Neural progenitor cell (in vitro differentiated cells): ENCODE measurements at regions not wholly inside any gene's neighbourhood (a gene's known extent, or its start where the extent isn't known, plus 50 kb on each side); places are given as distances from the start of the nearest gene placed in this dataset.

ENCODE experiments used
- DNase-seq: peaks from one replicate; pipeline ENCODE4 v3.0.0-alpha.2; 2016; ENCODE audit warnings: low spot score
- H2AFZ ChIP-seq: fragments of 200-600 bp; sonication (generic); replicated peaks from 2 replicates; pipeline ENCODE4 v1.6.1; 2016; ENCODE audit warnings: antibody characterized with exemption
- H3F3A ChIP-seq: fragments of 200-600 bp; sonication (generic); 2 replicates; pipeline ENCODE4 v1.6.1; 2016; ENCODE audit warnings: antibody characterized with exemption, low read depth
- H3K27ac ChIP-seq: fragments of 200-600 bp; sonication (generic); 2 replicates; pipeline ENCODE4 v1.5.1; 2016; ENCODE audit warnings: mild to moderate bottlenecking
- H3K27me3 ChIP-seq: fragments of 200-600 bp; sonication (generic); 2 replicates; pipeline ENCODE4 v1.6.1; 2016; ENCODE audit warnings: mild to moderate bottlenecking, moderate library complexity
- H3K36me3 ChIP-seq: fragments of 200-600 bp; sonication (generic); 2 replicates; pipeline ENCODE4 v1.5.1; 2016
- H3K4me1 ChIP-seq: fragments of 200-600 bp; sonication (generic); 2 replicates; pipeline ENCODE4 v1.6.1; 2016; ENCODE audit warnings: mixed run types
- H3K4me2 ChIP-seq: fragments of 200-600 bp; sonication (generic); 2 replicates; pipeline ENCODE4 v1.6.1; 2016
- H3K4me3 ChIP-seq: fragments of 200-600 bp; sonication (generic); 2 replicates; pipeline ENCODE4 v1.5.1; 2016
- H3K79me2 ChIP-seq: fragments of 200-600 bp; sonication (generic); 2 replicates; pipeline ENCODE4 v1.6.1; 2016; ENCODE audit warnings: low read depth
- H3K9ac ChIP-seq: fragments of 200-600 bp; sonication (generic); 2 replicates; pipeline ENCODE4 v1.6.1; 2016
- H3K9me3 ChIP-seq: fragments of 200-600 bp; sonication (generic); 2 replicates; pipeline ENCODE4 v1.5.1; 2016; ENCODE audit warnings: low read depth
- H4K20me1 ChIP-seq: fragments of 200-600 bp; sonication (generic); 2 replicates; pipeline ENCODE4 v1.6.1; 2016; ENCODE audit warnings: low read depth
- H3K27ac Mint-ChIP-seq: 3 replicates; pipeline ENCODE4 v1.8.0; 2021; ENCODE audit warnings: mixed read lengths
- H3K27me3 Mint-ChIP-seq: 2 replicates; pipeline ENCODE4 v1.8.0; 2022; ENCODE audit warnings: low read depth, mild to moderate bottlenecking, inconsistent platforms, moderate library complexity, mixed read lengths; ENCODE audit not compliant: insufficient read depth
- H3K36me3 Mint-ChIP-seq: 3 replicates; pipeline ENCODE4 v1.8.0; 2021; ENCODE audit warnings: mixed read lengths
- H3K4me1 Mint-ChIP-seq: 3 replicates; pipeline ENCODE4 v1.8.0; 2021; ENCODE audit warnings: mixed read lengths
- H3K4me3 Mint-ChIP-seq: 3 replicates; pipeline ENCODE4 v1.8.0; 2021; ENCODE audit warnings: mild to moderate bottlenecking, moderate library complexity, mixed read lengths
- H3K9me3 Mint-ChIP-seq: 3 replicates; pipeline ENCODE4 v1.8.0; 2020; ENCODE audit warnings: mixed read lengths
- EZH2 ChIP-seq: fragments of 200-600 bp; sonication (generic); IDR thresholded peaks from 2 replicates; pipeline ENCODE4 v1.6.1; 2017; ENCODE audit warnings: antibody characterized with exemption, mild to moderate bottlenecking, moderate library complexity
- EZH2phosphoT487 ChIP-seq: fragments of 200-600 bp; sonication (generic); IDR thresholded peaks from 2 replicates; pipeline ENCODE4 v1.6.1; 2017; ENCODE audit warnings: antibody characterized with exemption
- TF ChIP-seq, protein P1 (sequence below): fragments of 200-600 bp; sonication (generic); IDR thresholded peaks from 2 replicates; pipeline ENCODE4 v1.5.1; 2017; ENCODE audit warnings: antibody characterized with exemption, mild to moderate bottlenecking

DNA sequence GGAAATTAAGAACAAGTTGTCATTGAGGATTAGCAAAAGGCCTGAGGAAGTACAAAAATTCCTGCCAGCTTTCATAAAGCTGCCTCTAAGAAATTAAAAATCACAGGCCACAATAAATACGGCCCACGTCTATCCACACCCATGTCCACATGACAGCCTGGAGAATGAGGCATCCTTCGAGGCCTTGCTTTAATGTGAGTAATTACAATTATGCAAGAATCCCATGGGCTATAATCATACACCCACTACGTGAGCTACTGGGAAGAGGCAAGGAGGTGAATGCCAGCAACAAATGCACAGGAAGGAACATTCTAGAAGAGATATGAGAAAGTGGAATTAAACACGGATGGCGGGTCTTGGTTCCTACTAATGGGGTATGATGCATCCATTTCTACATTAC lies 65.4 kb upstream of the ZFHX3 start:
- Histone ChIP-seq H3K9me3 (no peaks in the 10 kb centered on the region), H3K27ac (no peak overlapping the region), H3K4me2 (no peak overlapping the region), H3K79me2 (no peaks in the 10 kb centered on the region), H3K9ac (no peak overlapping the region), H4K20me1 (no peaks in the 10 kb centered on the region), H3K4me1 (no peaks in the 10 kb centered on the region), H2AFZ (no peak overlapping the region), H3F3A (no peaks in the 10 kb centered on the region), H3K36me3 (no peaks in the 10 kb centered on the region), H3K4me3 (no peak overlapping the region), H3K27me3 (no peaks in the 10 kb centered on the region)
- peaks cover 6% of the 10 kb centered on the region for H3K27me3 Mint-ChIP-seq
- TF ChIP-seq, protein P1, sequence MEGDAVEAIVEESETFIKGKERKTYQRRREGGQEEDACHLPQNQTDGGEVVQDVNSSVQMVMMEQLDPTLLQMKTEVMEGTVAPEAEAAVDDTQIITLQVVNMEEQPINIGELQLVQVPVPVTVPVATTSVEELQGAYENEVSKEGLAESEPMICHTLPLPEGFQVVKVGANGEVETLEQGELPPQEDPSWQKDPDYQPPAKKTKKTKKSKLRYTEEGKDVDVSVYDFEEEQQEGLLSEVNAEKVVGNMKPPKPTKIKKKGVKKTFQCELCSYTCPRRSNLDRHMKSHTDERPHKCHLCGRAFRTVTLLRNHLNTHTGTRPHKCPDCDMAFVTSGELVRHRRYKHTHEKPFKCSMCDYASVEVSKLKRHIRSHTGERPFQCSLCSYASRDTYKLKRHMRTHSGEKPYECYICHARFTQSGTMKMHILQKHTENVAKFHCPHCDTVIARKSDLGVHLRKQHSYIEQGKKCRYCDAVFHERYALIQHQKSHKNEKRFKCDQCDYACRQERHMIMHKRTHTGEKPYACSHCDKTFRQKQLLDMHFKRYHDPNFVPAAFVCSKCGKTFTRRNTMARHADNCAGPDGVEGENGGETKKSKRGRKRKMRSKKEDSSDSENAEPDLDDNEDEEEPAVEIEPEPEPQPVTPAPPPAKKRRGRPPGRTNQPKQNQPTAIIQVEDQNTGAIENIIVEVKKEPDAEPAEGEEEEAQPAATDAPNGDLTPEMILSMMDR = no peak
- TF ChIP-seq EZH2 (no peak), EZH2phosphoT487 (no peak)
- H3K36me3 Mint-ChIP-seq = peaks cover 2% of the 10 kb centered on the region
- DNase-seq = no peak
- peaks cover 5% of the 10 kb centered on the region for H3K9me3 Mint-ChIP-seq
- H3K4me3 Mint-ChIP-seq = no peak overlapping the region
- peaks cover 4% of the 10 kb centered on the region for H3K4me1 Mint-ChIP-seq
- no peak overlapping the region for H3K27ac Mint-ChIP-seq

- no peak overlapping the region for H2AFZ ChIP-seq
- Mint-ChIP-seq H3K4me1 (peaks cover 4% of the 10 kb centered on the region), H3K4me3 (no peak overlapping the region), H3K9me3 (no peaks in the 10 kb centered on the region), H3K36me3 (no peaks in the 10 kb centered on the region), H3K27ac (peak overlapping the region; percentile 19), H3K27me3 (peaks cover 9% of the 10 kb centered on the region)
- H3F3A ChIP-seq = no peaks in the 10 kb centered on the region
- H3K79me2 ChIP-seq = no peaks in the 10 kb centered on the region
- H3K4me3 ChIP-seq = no peak overlapping the region
- DNase-seq = no peak
- no peaks in the 10 kb centered on the region for H4K20me1 ChIP-seq
- H3K36me3 ChIP-seq = no peaks in the 10 kb centered on the region
- no peaks in the 10 kb centered on the region for H3K9me3 ChIP-seq
- no peaks in the 10 kb centered on the region for H3K4me1 ChIP-seq
- TF ChIP-seq, protein P1 = no peak
- TF ChIP-seq EZH2 = no peak
- no peak for TF ChIP-seq EZH2phosphoT487
- no peak overlapping the region for H3K4me2 ChIP-seq
- no peak overlapping the region for H3K27ac ChIP-seq
- no peaks in the 10 kb centered on the region for H3K27me3 ChIP-seq
- no peak overlapping the region for H3K9ac ChIP-seq
Observed at GRCh38 chr16:73108195-73108963, 60.5 kb upstream of the ZFHX3 start.

DNA sequence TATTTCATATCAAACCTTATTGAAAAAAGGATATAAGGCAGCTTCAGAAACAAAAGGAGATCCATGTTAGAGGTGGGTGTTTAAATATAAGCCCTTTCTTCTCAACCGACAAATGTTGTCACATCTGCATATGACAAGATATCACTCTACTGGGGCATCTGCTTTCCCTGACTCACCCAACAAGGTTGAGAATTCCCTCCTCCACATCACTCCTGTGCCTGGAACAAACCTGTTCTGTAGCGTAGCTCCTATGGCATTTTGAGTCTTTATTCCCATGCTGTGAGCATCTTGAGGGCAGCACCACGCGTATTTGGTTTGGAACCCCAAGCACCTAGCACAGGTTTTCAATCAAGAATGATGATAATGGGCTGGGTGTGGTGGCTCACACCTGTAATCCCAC lies 59.4 kb upstream of the ZFHX3 start:
- H3F3A ChIP-seq = no peaks in the 10 kb centered on the region
- DNase-seq = no peak
- H3K79me2 ChIP-seq = no peaks in the 10 kb centered on the region
- peaks cover 7% of the 10 kb centered on the region for H3K27me3 Mint-ChIP-seq
- H3K4me3 ChIP-seq = no peak overlapping the region
- H3K27ac Mint-ChIP-seq = no peak overlapping the region
- no peaks in the 10 kb centered on the region for H3K36me3 ChIP-seq
- H3K4me2 ChIP-seq = no peak overlapping the region
- H3K4me1 Mint-ChIP-seq = peaks cover 4% of the 10 kb centered on the region
- no peak overlapping the region for H3K4me3 Mint-ChIP-seq
- H3K4me1 ChIP-seq = no peaks in the 10 kb centered on the region
- no peaks in the 10 kb centered on the region for H3K9me3 ChIP-seq
- H3K27ac ChIP-seq = no peak overlapping the region
- no peak overlapping the region for H2AFZ ChIP-seq
- H3K36me3 Mint-ChIP-seq = no peaks in the 10 kb centered on the region
- TF ChIP-seq, protein P1 = no peak
- TF ChIP-seq EZH2phosphoT487 = no peak
- H4K20me1 ChIP-seq = no peaks in the 10 kb centered on the region
- H3K27me3 ChIP-seq = no peaks in the 10 kb centered on the region
- H3K9me3 Mint-ChIP-seq = no peaks in the 10 kb centered on the region
- H3K9ac ChIP-seq = no peak overlapping the region
